ENCODE measurements at regions not wholly inside any gene's neighbourhood (a gene's known extent, or its start where the extent isn't known, plus 50 kb on each side); places are given as distances from the start of the nearest gene placed in this dataset.
"Not testable (repeated sequence)": the region's sequence is repeated elsewhere in the genome, so short reads cannot be mapped to it uniquely, and the experiment has no call there.

DNA sequence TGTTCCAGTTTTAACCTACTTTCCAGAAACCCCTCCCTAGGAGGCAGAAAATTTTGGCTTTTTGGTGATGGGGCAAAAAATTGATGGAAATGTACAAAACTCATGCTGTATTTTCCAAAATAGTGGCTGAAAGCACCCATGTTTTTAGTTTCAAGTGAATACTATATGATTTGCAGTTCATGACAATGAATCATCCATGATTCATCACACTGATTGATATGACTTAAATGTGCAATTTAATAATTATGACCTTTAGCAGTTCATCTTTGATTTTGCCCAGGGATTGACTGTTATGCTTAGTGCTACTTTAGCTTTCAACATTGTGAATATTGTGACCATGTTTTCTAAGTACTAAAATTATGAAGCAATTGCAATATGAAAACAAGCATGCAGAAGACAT, 478.7 kb downstream of the HTR1B start:
- peak in 1 of 2 donors; percentile 17 for DNase-seq (ENCODE audit: low read depth in 2 of 2)

- no peak for DNase-seq (ENCODE audit: low read depth in 2 of 2)
These were observed 480.7 kb downstream of the HTR1B start for GRCh38 chr6:76982476-76983199.

DNA sequence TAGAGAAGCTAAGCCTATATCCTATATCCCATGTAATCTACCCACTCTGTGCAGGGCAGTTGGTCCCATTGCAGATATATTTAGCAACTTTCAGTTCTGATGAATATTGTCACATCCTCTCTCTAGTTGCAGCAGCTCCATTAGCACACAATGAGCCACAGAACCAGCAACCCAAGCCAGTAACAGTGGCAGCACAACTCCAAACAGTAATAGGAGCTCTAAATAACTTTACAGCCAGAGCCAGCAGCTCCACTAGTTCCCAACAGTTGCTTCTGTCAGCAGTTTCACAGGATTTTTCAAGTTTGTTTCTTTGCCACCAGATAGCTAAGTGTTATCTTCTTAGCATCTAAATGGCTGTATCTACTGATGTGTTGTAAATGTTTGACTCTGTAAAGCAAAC, 490.8 kb downstream of the HTR1B start:
- DNase-seq (ENCODE audit: low read depth in 2 of 2), result no peak

- not testable (repeated sequence) for DNase-seq (ENCODE audit: low read depth in 2 of 2)
These were observed 504.1 kb downstream of the HTR1B start for GRCh38 chr6:76959177-76959576.

DNA sequence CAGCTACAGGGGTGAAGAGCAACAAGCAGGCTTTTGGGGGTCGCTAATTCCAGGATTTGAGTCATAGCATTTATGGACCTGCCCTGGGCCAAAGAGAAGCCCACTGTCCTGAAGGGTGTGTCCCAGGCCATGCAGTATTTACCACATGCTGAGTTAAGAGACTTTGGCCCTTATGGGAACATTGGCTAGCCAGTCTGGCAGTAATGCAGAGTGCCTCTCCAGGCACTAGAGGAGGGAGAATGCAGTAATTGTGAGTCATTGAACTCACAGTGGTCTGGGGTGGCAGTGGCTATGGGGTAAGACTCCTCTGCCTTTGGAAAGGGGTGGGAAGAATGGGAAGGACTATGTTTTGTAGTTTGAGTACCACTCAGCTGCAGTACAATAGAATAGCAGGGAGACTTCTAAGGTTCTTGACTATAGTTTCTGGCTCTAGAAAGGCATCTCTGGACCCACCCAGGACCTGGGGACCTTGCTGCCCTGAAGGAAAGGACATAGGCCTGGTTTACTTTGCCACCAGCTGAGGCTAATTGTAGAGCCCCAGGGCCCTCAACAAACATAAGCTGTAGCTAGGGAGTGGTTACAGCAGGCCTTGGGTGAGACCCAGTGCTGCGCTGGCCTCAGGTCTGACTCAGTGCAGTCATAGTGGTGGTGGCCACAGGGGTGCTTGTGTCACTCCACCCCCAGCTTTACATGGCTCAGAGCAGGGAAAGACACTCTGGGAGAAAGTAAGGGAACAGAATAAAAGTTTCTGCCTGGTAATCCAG, 520.9 kb downstream of the HTR1B start:
- no peak for DNase-seq (ENCODE audit: low read depth in 2 of 2)

DNA sequence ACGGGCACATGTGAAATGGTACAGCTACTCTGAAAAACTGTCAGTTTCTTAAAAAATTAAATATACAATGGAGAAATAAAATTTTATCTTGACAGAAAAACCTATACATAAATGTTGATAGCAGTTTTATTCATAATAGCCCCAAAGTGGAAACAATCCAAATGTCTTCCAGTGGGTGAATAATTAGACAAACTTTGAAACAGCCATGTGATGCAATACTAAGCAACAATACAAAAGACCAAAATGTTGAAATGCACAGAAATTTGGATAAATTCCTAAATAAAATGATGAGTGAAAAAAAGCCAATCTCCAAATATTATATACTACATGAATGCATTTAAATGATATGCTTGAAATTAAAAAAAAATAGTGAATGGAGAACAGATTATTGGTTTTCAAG, 523.1 kb downstream of the HTR1B start:
- DNase-seq (ENCODE audit: low read depth in 2 of 2), result no peak

DNA sequence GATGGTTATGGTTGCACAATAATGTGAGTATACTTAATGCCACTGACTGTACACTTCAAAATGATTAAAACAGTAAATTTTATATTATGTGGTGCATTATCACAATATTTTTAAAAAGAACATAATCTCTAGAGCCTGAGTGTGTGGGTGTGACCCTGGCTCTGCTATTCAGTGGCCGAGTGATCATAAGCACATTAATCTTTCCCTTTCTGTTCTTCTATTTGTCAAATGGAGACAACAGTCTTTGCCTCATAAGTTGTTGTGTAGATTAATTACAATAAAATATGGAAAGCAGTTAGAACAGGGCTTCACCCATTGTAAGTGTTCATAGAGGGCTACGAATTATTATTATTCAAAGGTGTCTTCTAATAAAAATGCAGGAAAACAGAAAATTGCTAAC, 548.6 kb downstream of the HTR1B start:
- no peak for DNase-seq (ENCODE audit: low read depth in 2 of 2)

- DNase-seq (ENCODE audit: low read depth in 2 of 2), result not testable (repeated sequence)
These were observed 557.8 kb downstream of the HTR1B start for GRCh38 chr6:76905541-76905940.

- DNase-seq (ENCODE audit: low read depth in 2 of 2), result no peak
These were observed 570.7 kb downstream of the HTR1B start for GRCh38 chr6:76892542-76892941.

GRCh38 chr6:76888351-76888750, 574.9 kb downstream of the HTR1B start:
- DNase-seq (ENCODE audit: low read depth in 2 of 2), result no peak

DNA sequence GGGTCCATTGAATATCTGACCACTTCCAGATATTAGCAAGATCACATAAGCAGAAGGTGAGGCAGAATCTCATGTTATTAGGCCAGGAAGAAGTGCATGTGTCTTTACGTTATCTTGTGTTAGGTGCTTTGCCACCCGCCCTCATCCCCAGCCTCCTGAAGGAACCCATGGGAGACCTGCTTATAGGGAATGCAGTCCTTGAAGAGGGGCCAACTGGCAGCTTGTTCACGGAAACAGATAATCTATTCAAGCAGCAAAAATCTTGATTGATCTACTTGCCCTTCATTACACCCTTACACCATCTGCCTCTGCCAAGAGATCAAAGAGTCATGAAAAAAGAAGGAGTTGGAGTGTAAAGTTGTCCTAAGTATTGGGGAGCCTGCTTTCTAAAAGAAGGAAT, 576.4 kb downstream of the HTR1B start:
- DNase-seq (ENCODE audit: low read depth in 2 of 2), result no peak

DNA sequence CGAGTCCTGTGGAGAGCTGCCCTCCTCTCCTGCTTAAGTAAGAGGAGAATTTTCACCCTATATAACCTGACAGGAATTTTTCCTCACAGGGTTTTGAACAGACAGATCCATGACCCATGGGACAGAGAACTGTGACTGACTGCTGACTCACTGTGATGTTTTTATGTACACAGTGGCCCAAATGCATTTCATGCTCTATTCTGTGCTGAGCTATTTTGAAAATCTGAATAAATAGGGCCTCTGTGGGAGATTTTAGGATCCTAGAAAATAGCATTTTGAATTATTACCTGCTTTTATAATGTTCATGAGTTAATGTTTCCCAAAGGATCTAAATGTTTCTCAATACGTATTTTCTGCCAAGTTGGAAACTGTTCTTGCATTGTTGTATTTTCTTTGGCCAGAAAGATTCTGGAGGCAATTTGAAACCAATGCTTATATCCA, 577.4 kb downstream of the HTR1B start:
- DNase-seq (ENCODE audit: low read depth in 2 of 2), result peak in 1 of 2 donors; percentile 3

DNA sequence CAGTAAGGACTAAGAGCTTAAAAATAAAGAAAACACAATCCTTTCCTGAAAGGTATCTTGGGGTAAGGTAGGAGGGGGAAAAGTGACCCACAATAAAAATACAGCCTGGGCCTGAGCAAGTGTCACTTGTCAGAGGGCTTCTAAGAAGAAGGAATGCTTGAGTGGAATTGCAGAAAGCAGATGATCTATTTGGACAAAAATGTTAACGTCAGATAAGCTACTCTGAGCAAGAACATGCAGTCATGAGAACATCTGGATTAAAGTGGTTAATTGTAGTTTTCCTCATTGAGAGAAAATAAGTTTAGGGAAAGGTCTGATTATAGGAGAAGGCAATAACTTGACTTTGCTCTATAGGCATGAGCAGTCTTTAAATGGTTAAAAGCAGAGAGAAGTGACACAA, 581.9 kb downstream of the HTR1B start:
- DNase-seq (ENCODE audit: low read depth in 2 of 2), result no peak

- DNase-seq (ENCODE audit: low read depth in 2 of 2), result peak; percentile 12 to 47
These were observed 586.3 kb downstream of the HTR1B start for GRCh38 chr6:76876922-76877553.

- DNase-seq (ENCODE audit: low read depth in 2 of 2), result not testable (repeated sequence)
These were observed 586.9 kb downstream of the HTR1B start for GRCh38 chr6:76876430-76876829.

- no peak for DNase-seq (ENCODE audit: low read depth in 2 of 2)
These were observed 596.1 kb downstream of the HTR1B start for GRCh38 chr6:76867182-76867581.

DNA sequence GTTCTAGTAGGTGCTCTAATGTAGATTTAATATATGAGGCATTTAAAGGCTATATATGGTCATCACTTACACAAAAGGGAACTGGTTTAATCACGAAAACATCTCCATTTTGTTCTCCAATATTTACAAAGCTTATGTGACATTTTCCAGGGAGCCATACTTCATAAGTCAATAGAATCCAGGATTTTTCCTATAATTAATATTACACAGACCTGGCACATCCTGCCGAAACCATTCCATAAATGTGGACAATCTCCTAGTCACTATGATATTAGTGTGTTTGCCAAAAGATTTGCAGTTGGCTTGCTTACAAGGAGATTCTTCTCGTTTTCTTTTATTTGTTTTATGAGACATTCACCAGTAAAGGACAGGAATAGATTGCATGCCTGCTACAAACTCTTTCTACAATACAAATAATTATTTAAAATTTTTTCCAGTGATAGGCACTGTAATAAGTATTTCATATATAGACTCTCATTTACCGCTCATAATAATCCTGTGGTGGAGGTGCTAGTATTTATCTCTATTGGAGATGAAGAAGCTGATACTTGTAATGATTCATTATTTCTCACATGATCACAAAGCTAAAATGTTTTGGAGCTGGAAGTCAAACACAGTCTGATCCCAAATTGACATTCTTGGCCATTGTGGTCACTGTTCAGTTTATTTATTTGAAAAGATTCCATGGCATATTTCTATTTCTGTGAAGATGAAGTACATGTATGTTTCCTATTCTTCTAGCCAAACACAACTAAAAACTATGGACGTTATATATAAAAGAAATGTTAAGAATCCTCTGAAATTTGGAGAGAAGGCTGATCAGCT, 597.0 kb downstream of the HTR1B start:
- no peak for DNase-seq (ENCODE audit: low read depth in 2 of 2)

- DNase-seq (ENCODE audit: low read depth in 2 of 2), result no peak
These were observed 600.4 kb downstream of the HTR1B start for GRCh38 chr6:76862936-76863335.

GRCh38 chr6:76861403-76861802, 601.9 kb downstream of the HTR1B start:
- peak in 1 of 2 donors; percentile 9 for DNase-seq (ENCODE audit: low read depth in 2 of 2)

GRCh38 chr6:76856065-76856464, 607.2 kb downstream of the HTR1B start:
- no peak for DNase-seq (ENCODE audit: low read depth in 2 of 2)

DNA sequence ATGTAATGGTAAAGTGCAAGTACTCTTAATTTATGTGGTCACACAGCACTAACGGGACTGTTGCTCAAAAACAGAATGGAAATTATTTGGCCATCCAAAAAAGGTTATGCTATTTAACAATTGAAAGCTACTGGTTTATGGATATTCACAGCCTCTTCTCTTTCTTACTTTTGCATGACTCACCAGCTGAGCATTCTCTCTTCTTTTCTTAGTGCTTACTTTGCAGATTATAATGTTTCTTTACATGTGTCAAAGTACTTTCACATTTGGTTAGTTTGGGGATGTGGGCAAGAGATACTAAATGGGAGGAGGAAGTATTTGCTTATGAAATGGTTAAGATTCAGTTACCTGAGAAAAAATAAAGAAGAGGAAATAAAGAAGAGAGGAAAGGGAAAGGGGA, 610.5 kb downstream of the HTR1B start:
- DNase-seq (ENCODE audit: low read depth in 2 of 2), result peak in 1 of 2 donors; percentile 2

Measured in dermis microvascular lymphatic vessel endothelial cell (primary cell).